IMR-90 (cell line): ENCODE measurements at regions not wholly inside any gene's neighbourhood (a gene's known extent, or its start where the extent isn't known, plus 50 kb on each side); places are given as distances from the start of the nearest gene placed in this dataset.

Source experiments
- ATAC-seq: fragments of 200-7000 bp; cut with Tn5 transposase; 2 replicates; pipeline ENCODE4 v1.9.1; 2020; ENCODE audit warnings: low read depth, mild to moderate bottlenecking, moderate library complexity
- BruUV-seq: library from RNA; stranded (reverse); fragments of 400-500 nt; replicated peaks from 2 replicates; lab custom pipeline; 2021; lab: Mats Ljungman, UMichigan
- CTCF ChIA-PET: fragments of 300-600 bp; formaldehyde crosslinking; extraction: SDS; loops from one replicate; lab custom pipeline; 2021; ENCODE audit warnings: antibody characterized with exemption; lab: Yijun Ruan, JAX
- POLR2A ChIA-PET: fragments of 300-600 bp; sonication (Branson Sonifier 250); formaldehyde crosslinking; loops from one replicate; lab custom pipeline; 2022; ENCODE audit warnings: antibody characterized with exemption; ENCODE audit not compliant: unreplicated experiment; lab: Charles Lee
- DNase-seq: peaks from one replicate; pipeline ENCODE4 v3.0.0; 2013
- H2AFZ ChIP-seq: replicated peaks from 2 replicates; pipeline ENCODE3; 2013; ENCODE audit warnings: low read length, mild to moderate bottlenecking; ENCODE audit not compliant: poor library complexity
- H2AK5ac ChIP-seq: 2 replicates; pipeline ENCODE4 v1.6.1; 2013; ENCODE audit warnings: low read depth, low read length, inconsistent platforms
- H2AK9ac ChIP-seq: replicated peaks from 2 replicates; pipeline ENCODE3; 2013; ENCODE audit warnings: mild to moderate bottlenecking, low read depth, low read length, moderate library complexity; ENCODE audit not compliant: poor library complexity
- H2BK120ac ChIP-seq: 2 replicates; pipeline ENCODE4 v1.6.1; 2013; ENCODE audit warnings: low read depth, low read length, inconsistent platforms
- H2BK15ac ChIP-seq: 3 replicates; pipeline ENCODE4 v1.6.1; 2013; ENCODE audit warnings: low read depth, low read length, inconsistent platforms
- H2BK20ac ChIP-seq: 2 replicates; pipeline ENCODE4 v1.6.1; 2013; ENCODE audit warnings: low read depth, mild to moderate bottlenecking, inconsistent platforms, low read length, moderate library complexity
- H2BK5ac ChIP-seq: 2 replicates; pipeline ENCODE4 v1.6.1; 2013; ENCODE audit warnings: mild to moderate bottlenecking, low read depth, low read length, inconsistent platforms; ENCODE audit not compliant: poor library complexity, severe bottlenecking
- H3K14ac ChIP-seq: replicated peaks from 2 replicates; pipeline ENCODE4 v1.6.1; 2013; ENCODE audit warnings: low read depth, low read length, inconsistent platforms
- H3K18ac ChIP-seq: 2 replicates; pipeline ENCODE4 v1.6.1; 2013; ENCODE audit warnings: low read depth, low read length, control low read depth
- H3K23ac ChIP-seq: 2 replicates; pipeline ENCODE4 v1.6.1; 2013; ENCODE audit warnings: low read depth, low read length, inconsistent platforms
- H3K27ac ChIP-seq: 2 replicates; pipeline ENCODE4 v1.5.1; 2013; ENCODE audit warnings: mild to moderate bottlenecking, control low read depth, low read length; ENCODE audit not compliant: insufficient read depth
- H3K27me3 ChIP-seq: 2 replicates; pipeline ENCODE4 v1.6.1; 2013; ENCODE audit warnings: low read length; ENCODE audit not compliant: control insufficient read depth, insufficient read depth
- H3K36me3 ChIP-seq: 2 replicates; pipeline ENCODE4 v1.6.1; 2013; ENCODE audit warnings: low read length, mixed read lengths; ENCODE audit not compliant: control insufficient read depth, insufficient read depth
- H3K4ac ChIP-seq: 2 replicates; pipeline ENCODE4 v1.6.1; 2013; ENCODE audit warnings: low read depth, low read length, inconsistent platforms
- H3K4me1 ChIP-seq: 2 replicates; pipeline ENCODE4 v1.6.1; 2013; ENCODE audit warnings: low read length, mixed read lengths; ENCODE audit not compliant: control insufficient read depth, insufficient read depth
- H3K4me2 ChIP-seq: 2 replicates; pipeline ENCODE4 v1.6.1; 2013; ENCODE audit warnings: low read depth, mild to moderate bottlenecking, control low read depth, low read length, moderate library complexity
- H3K4me3 ChIP-seq: 2 replicates; pipeline ENCODE4 v1.5.1; 2013; ENCODE audit warnings: low read depth, mild to moderate bottlenecking, control low read depth, low read length, moderate library complexity; ENCODE audit not compliant: insufficient read depth
- H3K56ac ChIP-seq: 2 replicates; pipeline ENCODE4 v1.6.1; 2013; ENCODE audit warnings: low read length, inconsistent platforms; ENCODE audit not compliant: insufficient read depth; ENCODE audit errors: extremely low read depth
- H3K79me1 ChIP-seq, 2 experiments: 2 replicates each; pipeline ENCODE4 v1.6.1; 2013; ENCODE audit warnings: low read length in 2 of 2, inconsistent platforms in 1 of 2, low read depth in 1 of 2
- H3K9ac ChIP-seq: 2 replicates; pipeline ENCODE4 v1.6.1; 2013; ENCODE audit warnings: low read depth, low read length, control low read depth
- H3K9me1 ChIP-seq: 2 replicates; pipeline ENCODE4 v1.6.1; 2013; ENCODE audit warnings: low read length, inconsistent platforms; ENCODE audit not compliant: insufficient read depth
- H3K9me3 ChIP-seq: 2 replicates; pipeline ENCODE4 v1.6.1; 2013; ENCODE audit warnings: low read length; ENCODE audit not compliant: control insufficient read depth, insufficient read depth
- H4K20me1 ChIP-seq: 2 replicates; pipeline ENCODE4 v1.6.1; 2013; ENCODE audit warnings: low read length, inconsistent platforms; ENCODE audit not compliant: insufficient read depth
- H4K5ac ChIP-seq: 2 replicates; pipeline ENCODE4 v1.6.1; 2013; ENCODE audit warnings: mild to moderate bottlenecking, low read depth, low read length, control low read depth
- H4K8ac ChIP-seq, 2 experiments: 2 replicates each; pipeline ENCODE4 v1.6.1; 2013; ENCODE audit warnings: low read depth in 2 of 2, low read length in 2 of 2, control low read depth in 1 of 2, inconsistent platforms in 1 of 2
- H4K91ac ChIP-seq: 2 replicates; pipeline ENCODE4 v1.6.1; 2013; ENCODE audit warnings: low read depth, low read length, inconsistent platforms; ENCODE audit not compliant: insufficient read depth
- BHLHE40 ChIP-seq: fragments of 150-350 bp; IDR thresholded peaks from 2 replicates; pipeline ENCODE4 v1.6.1; 2016; ENCODE audit warnings: mild to moderate bottlenecking, low read depth, low read length
- CEBPB ChIP-seq: IDR thresholded peaks from 2 replicates; pipeline ENCODE4 v1.6.1; 2012; ENCODE audit warnings: low read depth, low read length, improper control_type of control experiment
- CHD1 ChIP-seq: IDR thresholded peaks from 2 replicates; pipeline ENCODE4 v1.6.1; 2012; ENCODE audit warnings: low read depth, low read length, improper control_type of control experiment
- CTCF ChIP-seq: conservative IDR thresholded peaks from 2 replicates; pipeline ENCODE4 v1.5.1; 2012; ENCODE audit warnings: mild to moderate bottlenecking, low read depth, low read length, improper control_type of control experiment
- FOS ChIP-seq: fragments of 150-350 bp; IDR thresholded peaks from 2 replicates; pipeline ENCODE4 v1.6.1; 2016; ENCODE audit warnings: low read depth, low read length
- MAFK ChIP-seq: IDR thresholded peaks from 2 replicates; pipeline ENCODE4 v1.6.1; 2012; ENCODE audit warnings: low read depth, low read length, improper control_type of control experiment
- MAZ ChIP-seq: IDR thresholded peaks from 2 replicates; pipeline ENCODE4 v1.6.1; 2012; ENCODE audit warnings: low read depth, mild to moderate bottlenecking, low read length, improper control_type of control experiment, moderate library complexity, borderline replicate concordance
- MXI1 ChIP-seq: IDR thresholded peaks from 2 replicates; pipeline ENCODE4 v1.6.1; 2012; ENCODE audit warnings: low read depth, mild to moderate bottlenecking, low read length, moderate library complexity, borderline replicate concordance
- NFE2L2 ChIP-seq: fragments of 150-350 bp; IDR thresholded peaks from 2 replicates; pipeline ENCODE4 v1.6.1; 2016; ENCODE audit warnings: low read depth, mild to moderate bottlenecking, low read length
- POLR2A ChIP-seq: IDR thresholded peaks from 2 replicates; pipeline ENCODE4 v1.6.1; 2012; ENCODE audit warnings: mild to moderate bottlenecking, low read depth, low read length
- RAD21 ChIP-seq: IDR thresholded peaks from 2 replicates; pipeline ENCODE4 v1.6.1; 2012; ENCODE audit warnings: low read length, improper control_type of control experiment
- RCOR1 ChIP-seq: IDR thresholded peaks from 2 replicates; pipeline ENCODE4 v1.6.1; 2012; ENCODE audit warnings: mild to moderate bottlenecking, low read length, improper control_type of control experiment; ENCODE audit not compliant: insufficient replicate concordance
- RFX5 ChIP-seq: IDR thresholded peaks from 2 replicates; pipeline ENCODE4 v1.8.0; 2012; ENCODE audit warnings: low read depth, mild to moderate bottlenecking, low read length, moderate library complexity
- SMC3 ChIP-seq: fragments of 150-350 bp; IDR thresholded peaks from 2 replicates; pipeline ENCODE4 v1.6.1; 2016; ENCODE audit warnings: low read depth, mild to moderate bottlenecking, antibody characterized with exemption, low read length, moderate library complexity
- WGBS, 2 experiments: methylation state at CpG; one replicate each; pipeline versions ENCODE4 v1.1.5 to v1.1.7; 2013; ENCODE audit warnings: missing lambda C conversion rate in 2 of 2; ENCODE audit not compliant: insufficient read length in 1 of 2; ENCODE audit errors: extremely low coverage in 2 of 2; 5-methylcytosine and 5-hydroxymethylcytosine counted together
- dilution Hi-C: fragments of 300-500 bp; cut with HindIII; formaldehyde crosslinking; loops from one replicate; pipeline ENCODE4 v1.14.3; 2018; ENCODE audit warnings: low sequenced_read_pairs; ENCODE audit not compliant: unreplicated experiment
- in situ Hi-C: fragments of 300-500 bp; cut with MboI; formaldehyde crosslinking; loops from 3 replicates; pipeline ENCODE4 v1.14.3; 2019; ENCODE audit warnings: low sequenced_read_pairs, inconsistent platforms, mixed read lengths
- intact Hi-C: fragments of 100-400 bp; cut with micrococcal nuclease; formaldehyde crosslinking; loops from 2 replicates; pipeline ENCODE4 v1.10.0; 2022
- TF ChIP-seq, protein P1 (sequence below): fragments of 150-350 bp; IDR thresholded peaks from 2 replicates; pipeline ENCODE4 v1.6.1; 2017; ENCODE audit warnings: mild to moderate bottlenecking, antibody characterized with exemption, low read length, low read depth
- TF ChIP-seq, protein P2 (sequence below): fragments of 150-350 bp; IDR thresholded peaks from 2 replicates; pipeline ENCODE4 v1.6.1; 2016; ENCODE audit warnings: low read depth, mild to moderate bottlenecking, low read length, moderate library complexity, borderline replicate concordance

- Histone ChIP-seq H3K9ac (no peak overlapping the region), H3K27ac (no peak overlapping the region), H3K56ac (no peak overlapping the region), H3K9me3 (no peaks in the 10 kb centered on the region), H3K14ac (no peak overlapping the region), H3K23ac (no peak overlapping the region), H4K20me1 (no peaks in the 10 kb centered on the region), H3K4me3 (no peak overlapping the region), H2BK20ac (no peak overlapping the region), H3K18ac (no peak overlapping the region), H3K36me3 (no peaks in the 10 kb centered on the region), H4K91ac (no peak overlapping the region), H3K4ac (no peak overlapping the region), H3K27me3 (no peaks in the 10 kb centered on the region), H4K5ac (no peak overlapping the region), H2AFZ (no peak overlapping the region), H2AK5ac (no peak overlapping the region), H3K79me1 (no peaks in the 10 kb centered on the region), H3K4me2 (no peak overlapping the region), H2BK15ac (no peak overlapping the region), H2BK120ac (no peak overlapping the region), H2BK5ac (no peak overlapping the region), H3K9me1 (no peaks in the 10 kb centered on the region), H3K4me1 (no peaks in the 10 kb centered on the region), H4K8ac (no peak overlapping the region), H2AK9ac (no peak overlapping the region)
- in situ Hi-C loops = no loop called here
- intact Hi-C loops = no loop called here
- ATAC-seq (no peak), DNase-seq (no peak)
- dilution Hi-C loops = no loop called here
- POLR2A ChIA-PET = no interaction called here
- no TSS peak for BruUV-seq
- CTCF ChIA-PET = no interaction called here
- TF ChIP-seq, protein P1, sequence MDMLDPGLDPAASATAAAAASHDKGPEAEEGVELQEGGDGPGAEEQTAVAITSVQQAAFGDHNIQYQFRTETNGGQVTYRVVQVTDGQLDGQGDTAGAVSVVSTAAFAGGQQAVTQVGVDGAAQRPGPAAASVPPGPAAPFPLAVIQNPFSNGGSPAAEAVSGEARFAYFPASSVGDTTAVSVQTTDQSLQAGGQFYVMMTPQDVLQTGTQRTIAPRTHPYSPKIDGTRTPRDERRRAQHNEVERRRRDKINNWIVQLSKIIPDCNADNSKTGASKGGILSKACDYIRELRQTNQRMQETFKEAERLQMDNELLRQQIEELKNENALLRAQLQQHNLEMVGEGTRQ = no peak
- TF ChIP-seq MAZ = no peak
- TF ChIP-seq RFX5 = no peak
- TF ChIP-seq RAD21 = no peak
- no peak for TF ChIP-seq MAFK
- TF ChIP-seq CHD1 = no peak
- TF ChIP-seq POLR2A = no peak
- no peak for TF ChIP-seq MXI1
- no peak for TF ChIP-seq BHLHE40
- no peak for TF ChIP-seq CEBPB
- no peak for TF ChIP-seq NFE2L2
- TF ChIP-seq, protein P2, sequence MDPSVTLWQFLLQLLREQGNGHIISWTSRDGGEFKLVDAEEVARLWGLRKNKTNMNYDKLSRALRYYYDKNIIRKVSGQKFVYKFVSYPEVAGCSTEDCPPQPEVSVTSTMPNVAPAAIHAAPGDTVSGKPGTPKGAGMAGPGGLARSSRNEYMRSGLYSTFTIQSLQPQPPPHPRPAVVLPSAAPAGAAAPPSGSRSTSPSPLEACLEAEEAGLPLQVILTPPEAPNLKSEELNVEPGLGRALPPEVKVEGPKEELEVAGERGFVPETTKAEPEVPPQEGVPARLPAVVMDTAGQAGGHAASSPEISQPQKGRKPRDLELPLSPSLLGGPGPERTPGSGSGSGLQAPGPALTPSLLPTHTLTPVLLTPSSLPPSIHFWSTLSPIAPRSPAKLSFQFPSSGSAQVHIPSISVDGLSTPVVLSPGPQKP = no peak
- TF ChIP-seq FOS = no peak
- TF ChIP-seq RCOR1 = no peak
- TF ChIP-seq CTCF = no peak
- TF ChIP-seq SMC3 = no peak
- WGBS, 2 experiments = no CpG with 5 or more reads among the region's 5 CpGs
Measured at GRCh38 chr1:37105911-37106310, 71.6 kb upstream of the GRIK3 start.
